ENCODE measurements at regions not wholly inside any gene's neighbourhood (a gene's known extent, or its start where the extent isn't known, plus 50 kb on each side); places are given as distances from the start of the nearest gene placed in this dataset.

- H3K27ac ChIP-seq = no peak overlapping the region
- TF ChIP-seq ZFX (IDR thresholded peaks at IDR 0.05; ENCODE audit: borderline replicate concordance) = no peak
- TF ChIP-seq CTCF (IDR thresholded peaks at IDR 0.05) = no peak
Measured at GRCh38 chr2:138831691-138832090, 51.5 kb upstream of the NXPH2 start.

- H3K27ac ChIP-seq = no peak overlapping the region
- TF ChIP-seq ZFX (IDR thresholded peaks at IDR 0.05; ENCODE audit: borderline replicate concordance) (no peak), CTCF (IDR thresholded peaks at IDR 0.05) (no peak)
Measured at GRCh38 chr2:138831154-138831553, 51.0 kb upstream of the NXPH2 start.

- TF ChIP-seq CTCF (IDR thresholded peaks at IDR 0.05) (no peak), ZFX (IDR thresholded peaks at IDR 0.05; ENCODE audit: borderline replicate concordance) (no peak)
Measured at GRCh38 chr2:138830547-138830946, 50.4 kb upstream of the NXPH2 start.

More at GRCh38 chr2:138830547-138830946, 50.4 kb upstream of the NXPH2 start:
- H3K27ac ChIP-seq = no peak overlapping the region

Measured in 22Rv1 (cell line).